H9 (cell line): ENCODE measurements at regions not wholly inside any gene's neighbourhood (a gene's known extent, or its start where the extent isn't known, plus 50 kb on each side); places are given as distances from the start of the nearest gene placed in this dataset.

Source experiments
- DNase-seq: peaks from one replicate; pipeline ENCODE4 v3.0.0-alpha.2; 2017
- H2AFZ ChIP-seq: one replicate; pipeline ENCODE4 v1.6.1; 2013; ENCODE audit warnings: mild to moderate bottlenecking, low read length, control low read depth, moderate library complexity
- H2AK5ac ChIP-seq: 2 replicates; pipeline ENCODE4 v1.6.1; 2013; ENCODE audit warnings: low read length, control low read depth, mixed read lengths; ENCODE audit not compliant: insufficient read length
- H2BK120ac ChIP-seq: one replicate; pipeline ENCODE4 v1.6.1; 2013; ENCODE audit warnings: low read depth, mild to moderate bottlenecking, low read length, control low read depth, inconsistent platforms; ENCODE audit not compliant: poor library complexity, severe bottlenecking
- H2BK12ac ChIP-seq: 2 replicates; pipeline ENCODE4 v1.6.1; 2013; ENCODE audit warnings: low read length, control low read depth, mixed read lengths, low read depth; ENCODE audit not compliant: insufficient read length
- H2BK15ac ChIP-seq: 2 replicates; pipeline ENCODE4 v1.6.1; 2013; ENCODE audit warnings: low read depth, low read length, control low read depth
- H2BK20ac ChIP-seq: one replicate; pipeline ENCODE4 v1.6.1; 2013; ENCODE audit warnings: low read depth, mild to moderate bottlenecking, low read length, control low read depth, inconsistent platforms; ENCODE audit not compliant: poor library complexity, severe bottlenecking
- H2BK5ac ChIP-seq: 2 replicates; pipeline ENCODE4 v1.6.1; 2013; ENCODE audit warnings: low read length, control low read depth, mixed read lengths; ENCODE audit not compliant: insufficient read length
- H3K14ac ChIP-seq: 2 replicates; pipeline ENCODE4 v1.6.1; 2013; ENCODE audit warnings: low read length, control low read depth; ENCODE audit not compliant: insufficient read depth
- H3K18ac ChIP-seq: 2 replicates; pipeline ENCODE4 v1.6.1; 2013; ENCODE audit warnings: low read depth, mild to moderate bottlenecking, mixed read lengths, low read length, control low read depth; ENCODE audit not compliant: insufficient read length
- H3K23ac ChIP-seq: 2 replicates; pipeline ENCODE4 v1.6.1; 2013; ENCODE audit warnings: low read length, control low read depth, mixed read lengths, low read depth; ENCODE audit not compliant: insufficient read length
- H3K23me2 ChIP-seq: 2 replicates; pipeline ENCODE4 v1.6.1; 2013; ENCODE audit warnings: low read depth, mild to moderate bottlenecking, mixed read lengths, low read length, control low read depth; ENCODE audit not compliant: insufficient read length, poor library complexity, severe bottlenecking
- H3K27ac ChIP-seq: 2 replicates; pipeline ENCODE4 v1.5.1; 2013; ENCODE audit warnings: low read length, control low read depth, mixed read lengths, low read depth; ENCODE audit not compliant: insufficient read length
- H3K27me3 ChIP-seq: 2 replicates; pipeline ENCODE4 v1.6.1; 2013; ENCODE audit warnings: low read length, control low read depth, inconsistent platforms; ENCODE audit not compliant: insufficient read depth
- H3K4ac ChIP-seq: 2 replicates; pipeline ENCODE4 v1.6.1; 2013; ENCODE audit warnings: low read depth, mild to moderate bottlenecking, control low read depth, inconsistent platforms, low read length, moderate library complexity
- H3K4me1 ChIP-seq: 2 replicates; pipeline ENCODE4 v1.6.1; 2013; ENCODE audit warnings: low read length, control low read depth, inconsistent platforms; ENCODE audit not compliant: insufficient read depth
- H3K4me2 ChIP-seq: 2 replicates; pipeline ENCODE4 v1.6.1; 2013; ENCODE audit warnings: low read length, control low read depth, mixed read lengths; ENCODE audit not compliant: insufficient read length, insufficient read depth
- H3K56ac ChIP-seq: 2 replicates; pipeline ENCODE4 v1.6.1; 2013; ENCODE audit warnings: low read depth, mild to moderate bottlenecking, mixed read lengths, low read length, control low read depth; ENCODE audit not compliant: insufficient read length
- H3K79me1 ChIP-seq: 2 replicates; pipeline ENCODE4 v1.6.1; 2013; ENCODE audit warnings: low read depth, mild to moderate bottlenecking, moderate library complexity, low read length, control low read depth, inconsistent platforms; ENCODE audit not compliant: insufficient read depth, poor library complexity, severe bottlenecking
- H3K79me2 ChIP-seq: 2 replicates; pipeline ENCODE4 v1.6.1; 2013; ENCODE audit warnings: low read length, control low read depth, inconsistent platforms; ENCODE audit not compliant: insufficient read depth
- H3K9ac ChIP-seq: 2 replicates; pipeline ENCODE4 v1.6.1; 2013; ENCODE audit warnings: low read length, control low read depth, mixed read lengths; ENCODE audit not compliant: insufficient read length; ENCODE audit errors: extremely low read depth
- H3K9me3 ChIP-seq: one replicate; pipeline ENCODE4 v1.6.1; 2013; ENCODE audit warnings: low read depth, low read length, inconsistent platforms; ENCODE audit not compliant: control insufficient read depth
- H3T11ph ChIP-seq: one replicate; pipeline ENCODE4 v1.6.1; 2013; ENCODE audit warnings: mild to moderate bottlenecking, low read length, control low read depth, inconsistent platforms
- H4K20me1 ChIP-seq: one replicate; pipeline ENCODE4 v1.6.1; 2013; ENCODE audit not compliant: control insufficient read depth, insufficient read length, insufficient read depth
- H4K5ac ChIP-seq: 2 replicates; pipeline ENCODE4 v1.6.1; 2013; ENCODE audit warnings: low read depth, mild to moderate bottlenecking, mixed read lengths, low read length, control low read depth; ENCODE audit not compliant: insufficient read length
- H4K8ac ChIP-seq: replicated peaks from 2 replicates; pipeline ENCODE4 v1.6.1; 2013; ENCODE audit warnings: low read length, control low read depth, mixed read lengths, low read depth; ENCODE audit not compliant: insufficient read length
- H4K91ac ChIP-seq: 2 replicates; pipeline ENCODE4 v1.6.1; 2013; ENCODE audit warnings: low read depth, mild to moderate bottlenecking, moderate library complexity, mixed read lengths, low read length, control low read depth; ENCODE audit not compliant: insufficient read length
- H3K27ac Mint-ChIP-seq, 3 experiments: 2 replicates in 2 of 3; 3 replicates in 1 of 3; pipeline ENCODE4 v1.8.0; 2020 to 2021; ENCODE audit warnings: mixed read lengths in 3 of 3, mild to moderate bottlenecking in 1 of 3, moderate library complexity in 1 of 3
- H3K27me3 Mint-ChIP-seq: 2 replicates; pipeline ENCODE4 v1.8.0; 2021; ENCODE audit warnings: low read depth, mild to moderate bottlenecking, moderate library complexity, mixed read lengths
- H3K36me3 Mint-ChIP-seq, 3 experiments: 2 replicates in 2 of 3; 3 replicates in 1 of 3; pipeline ENCODE4 v1.8.0; 2020 to 2021; ENCODE audit warnings: low read depth in 3 of 3, mixed read lengths in 3 of 3; ENCODE audit not compliant: insufficient read depth in 1 of 3
- H3K4me1 Mint-ChIP-seq, 2 experiments: 2 replicates each; pipeline ENCODE4 v1.8.0; 2020; ENCODE audit warnings: mixed read lengths in 2 of 2
- H3K4me3 Mint-ChIP-seq, 2 experiments: 2 replicates in 1 of 2; 3 replicates in 1 of 2; pipeline ENCODE4 v1.8.0; 2020 to 2021; ENCODE audit warnings: mild to moderate bottlenecking in 2 of 2, mixed read lengths in 2 of 2, moderate library complexity in 1 of 2
- H3K9me3 Mint-ChIP-seq, 2 experiments: 2 replicates in 1 of 2; 3 replicates in 1 of 2; pipeline ENCODE4 v1.8.0; 2020; ENCODE audit warnings: mild to moderate bottlenecking in 2 of 2, mixed read lengths in 2 of 2, moderate library complexity in 1 of 2
- WGBS: extraction: QIAGEN DNeasy Blood & Tissue Kit; methylation state at CpG from one replicate; pipeline ENCODE4 v1.1.7; 2013; ENCODE audit warnings: missing lambda C conversion rate, low lambda C conversion rate, mixed read lengths; ENCODE audit not compliant: insufficient read length; ENCODE audit errors: extremely low coverage; 5-methylcytosine and 5-hydroxymethylcytosine counted together
- TF ChIP-seq, protein P1 (sequence below): fragments of 200-600 bp; sonication (generic); conservative IDR thresholded peaks from 3 replicates; pipeline ENCODE4 v1.8.0; 2021; ENCODE audit warnings: antibody characterized with exemption, mild to moderate bottlenecking

DNA sequence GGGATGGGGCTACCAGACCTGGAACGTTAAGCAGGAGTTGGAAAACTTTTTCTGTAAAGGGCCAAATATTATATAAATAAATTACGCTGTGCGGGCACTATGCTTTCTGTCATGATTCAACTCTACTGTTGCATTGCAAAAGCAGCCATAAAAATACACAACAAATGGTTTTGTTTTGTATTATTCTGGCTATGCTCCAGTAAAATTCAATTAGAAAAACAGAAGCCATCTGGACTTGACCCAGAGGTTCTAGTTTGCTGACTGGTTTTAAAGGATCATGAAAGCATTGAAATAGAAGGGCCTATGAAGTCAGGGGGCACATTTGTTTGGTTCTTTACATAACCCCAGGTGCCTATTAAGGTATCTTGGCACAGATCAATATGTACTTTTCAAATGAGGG lies 647.4 kb upstream of the LMCD1 start:
- Histone ChIP-seq H3K14ac (no peak overlapping the region), H3K9ac (no peak overlapping the region), H3K4me1 (no peaks in the 10 kb centered on the region), H2BK15ac (no peak overlapping the region), H3K27ac (no peak overlapping the region), H2AK5ac (no peak overlapping the region), H3K79me1 (no peaks in the 10 kb centered on the region), H3K9me3 (no peaks in the 10 kb centered on the region), H2BK12ac (no peak overlapping the region), H4K91ac (no peak overlapping the region), H3K79me2 (no peaks in the 10 kb centered on the region), H4K20me1 (no peaks in the 10 kb centered on the region), H3K4me2 (no peak overlapping the region), H3K4ac (no peak overlapping the region), H2BK5ac (no peak overlapping the region), H4K5ac (no peak overlapping the region), H3K23me2 (no peaks in the 10 kb centered on the region), H3K56ac (no peak overlapping the region), H3K18ac (no peak overlapping the region), H2BK20ac (no peak overlapping the region), H3K23ac (no peak overlapping the region), H2BK120ac (no peak overlapping the region), H3T11ph (no peak overlapping the region), H4K8ac (no peak overlapping the region), H3K27me3 (no peaks in the 10 kb centered on the region), H2AFZ (no peak overlapping the region)
- DNase-seq = no peak
- no peaks in the 10 kb centered on the region for H3K27me3 Mint-ChIP-seq
- H3K4me1 Mint-ChIP-seq = peaks cover 9 to 17% of the 10 kb centered on the region in 2 experiments
- no peaks in the 10 kb centered on the region for H3K36me3 Mint-ChIP-seq
- H3K9me3 Mint-ChIP-seq = peaks cover 0 to 3% of the 10 kb centered on the region in 2 experiments; a peak in 2 of 5 replicates
- H3K27ac Mint-ChIP-seq = no peak overlapping the region; a peak in 1 of 7 replicates
- no CpG with 5 or more reads among the region's 3 CpGs for WGBS
- TF ChIP-seq, protein P1, sequence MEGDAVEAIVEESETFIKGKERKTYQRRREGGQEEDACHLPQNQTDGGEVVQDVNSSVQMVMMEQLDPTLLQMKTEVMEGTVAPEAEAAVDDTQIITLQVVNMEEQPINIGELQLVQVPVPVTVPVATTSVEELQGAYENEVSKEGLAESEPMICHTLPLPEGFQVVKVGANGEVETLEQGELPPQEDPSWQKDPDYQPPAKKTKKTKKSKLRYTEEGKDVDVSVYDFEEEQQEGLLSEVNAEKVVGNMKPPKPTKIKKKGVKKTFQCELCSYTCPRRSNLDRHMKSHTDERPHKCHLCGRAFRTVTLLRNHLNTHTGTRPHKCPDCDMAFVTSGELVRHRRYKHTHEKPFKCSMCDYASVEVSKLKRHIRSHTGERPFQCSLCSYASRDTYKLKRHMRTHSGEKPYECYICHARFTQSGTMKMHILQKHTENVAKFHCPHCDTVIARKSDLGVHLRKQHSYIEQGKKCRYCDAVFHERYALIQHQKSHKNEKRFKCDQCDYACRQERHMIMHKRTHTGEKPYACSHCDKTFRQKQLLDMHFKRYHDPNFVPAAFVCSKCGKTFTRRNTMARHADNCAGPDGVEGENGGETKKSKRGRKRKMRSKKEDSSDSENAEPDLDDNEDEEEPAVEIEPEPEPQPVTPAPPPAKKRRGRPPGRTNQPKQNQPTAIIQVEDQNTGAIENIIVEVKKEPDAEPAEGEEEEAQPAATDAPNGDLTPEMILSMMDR = no peak
- H3K4me3 Mint-ChIP-seq = no peak overlapping the region
